ENCODE measurements at regions not wholly inside any gene's neighbourhood (a gene's known extent, or its start where the extent isn't known, plus 50 kb on each side); places are given as distances from the start of the nearest gene placed in this dataset.

- no peaks in the 10 kb centered on the region for H3K4me1 ChIP-seq
- H3K36me3 ChIP-seq: no peaks in the 10 kb centered on the region
- TF ChIP-seq CTCF (IDR thresholded peaks at IDR 0.05): no peak
- no peak for DNase-seq (ENCODE audit: low spot score)
- no peaks in the 10 kb centered on the region for H3K27me3 ChIP-seq
- no peak overlapping the region for H3K27ac ChIP-seq
- H3K4me3 ChIP-seq: no peak overlapping the region
- peaks cover 0 to 4% of the 10 kb centered on the region in 2 donors for H3K9me3 ChIP-seq
Measured at GRCh38 chr12:93163260-93164036, 214.3 kb upstream of the NUDT4 start.

GRCh38 chr12:93164103-93164880 lies 213.4 kb upstream of the NUDT4 start:
- H3K4me3 ChIP-seq: no peak overlapping the region
- no peak overlapping the region for H3K27ac ChIP-seq
- no peaks in the 10 kb centered on the region for H3K4me1 ChIP-seq
- no peaks in the 10 kb centered on the region for H3K27me3 ChIP-seq
- H3K9me3 ChIP-seq: no peaks in the 10 kb centered on the region
- no peaks in the 10 kb centered on the region for H3K36me3 ChIP-seq
- DNase-seq (ENCODE audit: low spot score): no peak
- no peak for TF ChIP-seq CTCF (IDR thresholded peaks at IDR 0.05)

GRCh38 chr12:93165384-93165932 lies 212.3 kb upstream of the NUDT4 start:
- Histone ChIP-seq H3K27me3 (no peaks in the 10 kb centered on the region), H3K4me1 (no peaks in the 10 kb centered on the region), H3K27ac (no peak overlapping the region), H3K4me3 (no peak overlapping the region), H3K9me3 (no peaks in the 10 kb centered on the region), H3K36me3 (no peaks in the 10 kb centered on the region)
- no peak for DNase-seq (ENCODE audit: low spot score)
- TF ChIP-seq CTCF (IDR thresholded peaks at IDR 0.05): no peak

DNA sequence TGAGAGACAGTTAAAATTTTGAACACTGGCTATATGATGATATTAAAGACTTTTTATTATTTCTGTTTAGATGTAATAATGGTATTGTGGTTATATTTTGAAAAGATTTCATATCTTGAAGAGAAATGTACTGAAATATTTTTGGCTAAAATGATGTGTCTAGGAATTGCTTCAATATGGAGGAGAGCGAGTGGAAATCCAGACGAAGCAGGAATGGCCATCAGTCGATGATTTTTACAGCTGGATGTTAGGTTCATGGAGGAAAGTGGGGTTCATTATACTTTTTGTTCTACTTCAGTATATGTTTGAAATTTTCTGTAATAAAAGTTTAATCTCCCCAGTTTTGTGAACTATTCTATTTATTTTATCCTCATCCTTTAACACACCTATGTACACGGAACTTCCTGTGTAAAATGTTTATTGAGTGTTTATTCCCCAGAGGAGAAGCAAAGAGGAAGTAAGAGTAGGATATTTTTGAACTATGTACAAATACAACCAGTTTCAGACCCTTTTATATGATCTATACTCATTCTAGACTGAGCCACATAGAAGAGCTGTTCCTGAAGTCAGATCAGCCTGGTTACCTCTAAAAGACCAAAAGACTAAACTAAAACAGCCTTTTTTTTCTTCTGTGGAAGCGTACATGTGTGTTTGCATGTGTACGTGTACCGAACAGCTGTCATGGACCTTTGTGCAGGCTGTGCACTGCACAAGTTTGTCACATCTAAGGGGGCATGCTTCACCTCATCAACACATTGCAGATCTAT lies 211.0 kb upstream of the NUDT4 start:
- TF ChIP-seq CTCF (IDR thresholded peaks at IDR 0.05): no peak
- Histone ChIP-seq H3K27ac (no peak overlapping the region), H3K4me1 (no peaks in the 10 kb centered on the region)

DNA sequence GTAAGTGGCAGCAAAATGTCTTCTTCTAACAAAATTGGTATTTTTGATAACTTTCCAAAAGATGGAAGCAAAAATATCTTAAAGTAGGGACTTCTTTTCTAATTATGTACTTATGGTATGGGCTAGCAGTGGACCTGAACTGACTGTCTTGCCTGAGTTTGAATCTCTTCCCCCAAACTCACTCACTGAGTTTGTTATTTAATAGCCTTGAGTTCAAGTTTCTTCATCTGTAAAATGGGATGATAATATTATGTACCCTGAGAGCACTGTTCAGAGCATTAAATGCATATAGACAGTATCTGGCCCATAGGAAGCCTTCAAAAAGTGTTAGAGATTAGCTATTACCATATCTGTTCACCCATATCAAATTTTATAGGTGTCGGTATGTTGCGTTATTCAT lies 210.4 kb upstream of the NUDT4 start:
- no peak for TF ChIP-seq CTCF (IDR thresholded peaks at IDR 0.05)
- H3K36me3 ChIP-seq: no peaks in the 10 kb centered on the region

More for the DNA sequence above, 211.0 kb upstream of the NUDT4 start:
- Histone ChIP-seq H3K4me3 (no peak overlapping the region), H3K27me3 (no peaks in the 10 kb centered on the region), H3K9me3 (no peaks in the 10 kb centered on the region), H3K36me3 (no peaks in the 10 kb centered on the region)
- no peak for DNase-seq (ENCODE audit: low spot score)

More for the DNA sequence above, 210.4 kb upstream of the NUDT4 start:
- DNase-seq (ENCODE audit: low spot score): no peak
- Histone ChIP-seq H3K27ac (no peak overlapping the region), H3K27me3 (no peaks in the 10 kb centered on the region), H3K4me3 (no peak overlapping the region), H3K4me1 (no peaks in the 10 kb centered on the region), H3K9me3 (no peaks in the 10 kb centered on the region)
